GM18505 (cell line): ENCODE measurements at regions not wholly inside any gene's neighbourhood (a gene's known extent, or its start where the extent isn't known, plus 50 kb on each side); places are given as distances from the start of the nearest gene placed in this dataset.

Experiments used
- ATAC-seq: cut with Tn5 transposase; IDR thresholded peaks from one replicate; pipeline ENCODE4 v1.9.1; 2021; ENCODE audit not compliant: unreplicated experiment
- POLR2A ChIP-seq: IDR thresholded peaks from 4 replicates; pipeline ENCODE4 v1.6.1; 2011; ENCODE audit warnings: borderline replicate concordance; ENCODE audit not compliant: insufficient read depth, insufficient read length; ENCODE audit errors: extremely low read depth

DNA sequence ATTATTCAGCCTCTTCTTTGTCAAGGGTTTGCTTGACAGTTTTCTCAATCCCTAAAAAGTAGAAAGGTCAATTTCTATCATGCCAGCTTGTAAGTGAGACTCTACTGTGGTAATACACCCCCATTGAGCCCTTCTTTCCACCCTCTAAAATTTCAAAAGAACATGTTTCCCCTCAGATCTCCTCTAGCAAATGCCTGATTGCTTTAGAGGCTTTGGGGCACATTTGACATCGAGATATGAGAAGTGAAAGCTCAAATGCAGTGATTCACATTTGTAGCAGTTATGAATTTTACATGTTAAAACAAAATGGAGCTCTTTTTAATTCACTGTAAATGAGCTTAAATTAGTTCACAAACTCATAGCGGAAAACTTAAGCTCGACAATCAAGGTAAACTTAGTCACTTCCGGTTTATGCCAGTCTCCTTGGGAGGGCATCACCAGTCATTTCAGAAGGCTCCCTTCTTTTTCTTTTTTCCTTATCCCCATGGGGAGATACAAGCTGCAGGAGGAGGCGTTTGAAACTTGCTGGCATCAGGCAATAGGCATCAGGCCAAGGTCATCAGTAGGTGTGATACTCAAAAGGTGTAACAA, 55.3 kb upstream of the ADO start:
- ATAC-seq = no peak
- no peak for TF ChIP-seq POLR2A
